Kidney tubule cell (primary cell): ENCODE measurements at regions not wholly inside any gene's neighbourhood (a gene's known extent, or its start where the extent isn't known, plus 50 kb on each side); places are given as distances from the start of the nearest gene placed in this dataset.
A peak's percentile ranks its signal among the peaks of the same experiment; 100 is the strongest.
"Not testable (repeated sequence)": the region's sequence is repeated elsewhere in the genome, so short reads cannot be mapped to it uniquely, and the experiment has no call there.

ENCODE experiments used
- DNase-seq: peaks from one replicate; pipeline ENCODE4 v3.0.0-alpha.2; 2018; ENCODE audit warnings: low spot score

DNA sequence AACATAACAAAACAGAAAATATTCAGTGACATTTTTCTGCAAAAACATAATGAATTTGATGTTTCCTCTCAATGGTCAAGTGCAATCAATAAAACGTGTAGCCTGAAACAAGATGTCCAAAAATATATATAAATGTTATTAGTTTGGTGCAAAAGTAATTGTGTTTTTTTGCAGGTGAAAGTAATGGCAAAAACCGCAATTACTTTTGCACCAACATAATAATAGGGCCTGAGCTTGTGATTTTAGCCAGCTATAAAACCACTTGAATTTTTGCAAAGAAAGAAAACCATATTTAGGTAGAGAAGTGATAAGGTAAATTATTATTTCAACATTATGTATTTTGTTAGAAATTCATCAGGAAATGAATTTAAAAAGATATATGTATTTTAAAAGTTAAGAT is 475.3 kb upstream of the AMOT start:
- no peak for DNase-seq

DNA sequence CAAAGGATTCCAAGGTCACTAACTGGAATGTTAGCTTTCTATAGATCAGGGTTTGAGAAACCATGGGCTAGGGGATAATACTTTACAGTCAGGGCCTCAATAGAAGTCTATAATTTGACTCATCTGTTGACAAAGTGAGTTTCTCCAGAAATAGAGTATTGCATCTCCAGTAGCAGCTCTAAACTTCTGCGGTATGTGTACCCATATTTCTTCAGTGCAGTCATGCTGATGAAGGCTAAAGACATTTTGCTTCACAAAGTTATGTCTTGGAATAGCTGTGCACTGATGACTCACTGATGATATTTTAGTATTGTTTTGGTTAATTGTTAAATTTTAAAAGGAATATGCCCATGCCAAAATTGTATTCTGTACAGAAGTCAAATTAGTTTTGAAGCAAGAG is 464.9 kb upstream of the AMOT start:
- DNase-seq: peak; percentile 2

DNA sequence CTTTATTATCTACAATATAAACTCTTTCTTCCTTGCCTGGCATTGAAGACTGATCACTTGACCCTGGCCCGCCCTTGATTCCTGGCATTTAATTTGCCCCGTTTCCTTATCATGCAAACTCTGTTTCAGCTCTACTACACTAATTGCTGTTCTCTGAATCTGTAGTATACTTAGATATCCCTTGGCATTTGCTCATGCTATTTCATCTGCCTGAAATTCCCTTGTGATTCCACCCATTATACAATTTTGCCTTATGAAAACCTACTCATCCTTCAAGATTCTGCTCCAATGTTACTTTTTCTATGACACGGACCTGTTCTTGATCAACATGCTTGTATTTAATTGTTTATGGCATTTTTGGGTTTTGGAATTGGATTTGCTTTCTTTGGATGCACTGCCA is 459.9 kb upstream of the AMOT start:
- no peak for DNase-seq

DNA sequence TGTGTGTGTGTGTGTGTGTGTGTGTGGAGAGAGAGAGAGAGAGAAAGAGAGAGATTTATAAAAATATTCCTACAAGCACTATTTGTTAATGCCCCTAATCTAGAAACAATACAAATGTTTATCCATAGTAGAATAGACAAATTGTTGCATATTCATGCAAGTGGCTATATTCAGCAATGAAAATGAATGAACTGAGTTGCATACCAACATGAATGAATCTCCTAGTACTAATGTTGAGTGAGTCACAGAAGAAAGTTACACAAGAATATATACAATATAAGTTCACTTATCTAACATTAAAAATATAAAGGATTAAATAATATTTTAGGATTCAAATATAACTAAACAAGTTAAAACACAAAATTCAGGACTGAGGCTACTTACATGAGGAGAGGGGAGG is 456.8 kb upstream of the AMOT start:
- DNase-seq: no peak

DNA sequence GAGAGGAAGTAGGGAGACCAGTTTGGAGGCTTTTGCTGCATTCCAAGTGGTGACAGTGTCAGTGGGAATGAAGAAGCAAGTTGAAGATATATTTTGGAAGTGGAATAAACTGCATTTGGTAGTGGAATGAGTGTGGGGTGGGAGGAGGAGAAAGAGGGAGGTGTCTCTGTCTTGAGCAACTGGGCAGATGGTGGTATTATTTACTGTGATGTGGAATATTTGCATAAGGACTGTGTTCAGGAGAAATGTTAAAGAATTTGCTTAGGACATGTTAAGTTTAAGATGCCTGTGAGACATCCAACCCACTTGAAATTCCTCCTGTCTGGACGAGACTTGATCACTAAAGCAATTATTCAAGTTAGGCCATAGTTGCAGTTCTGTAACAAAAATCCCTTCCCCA is 448.9 kb upstream of the AMOT start:
- DNase-seq: no peak

DNA sequence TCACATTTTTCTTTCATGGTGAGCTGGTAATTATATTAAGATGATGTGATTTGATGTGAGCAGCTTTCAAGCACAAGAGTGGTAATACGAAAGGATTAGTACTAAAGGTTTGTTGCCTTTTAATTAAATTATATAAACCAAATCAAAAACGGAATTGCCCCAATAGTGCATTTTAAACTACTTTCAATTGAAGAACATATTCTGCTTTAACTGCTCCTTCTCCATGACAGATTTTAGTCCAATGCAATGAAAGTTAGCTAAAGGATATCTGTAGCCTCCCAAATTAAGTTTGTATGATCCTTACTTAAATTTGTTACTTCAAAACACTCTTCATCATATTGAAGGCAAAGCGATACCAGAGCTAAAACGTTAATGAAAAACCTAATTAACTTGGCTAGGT is 447.1 kb upstream of the AMOT start:
- no peak for DNase-seq

DNA sequence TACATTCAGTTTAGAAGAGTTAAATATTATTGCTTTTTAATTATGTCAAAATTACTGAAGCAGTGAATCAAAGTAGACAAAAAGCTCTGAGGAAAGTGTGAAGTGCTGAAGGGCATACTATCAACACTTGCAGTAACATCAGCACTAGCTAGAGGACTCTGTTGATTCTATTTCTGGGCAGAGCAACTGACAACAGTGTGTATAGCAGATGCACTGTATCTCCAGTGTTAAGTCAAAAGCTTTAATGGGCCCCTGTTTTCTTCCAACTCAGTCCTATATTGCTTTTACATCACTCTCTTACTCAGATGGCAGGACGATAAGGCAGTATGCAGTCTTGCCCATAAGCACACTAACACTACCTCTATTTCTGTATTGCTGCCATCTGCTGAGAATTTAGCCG is 435.2 kb upstream of the AMOT start:
- DNase-seq: no peak

DNA sequence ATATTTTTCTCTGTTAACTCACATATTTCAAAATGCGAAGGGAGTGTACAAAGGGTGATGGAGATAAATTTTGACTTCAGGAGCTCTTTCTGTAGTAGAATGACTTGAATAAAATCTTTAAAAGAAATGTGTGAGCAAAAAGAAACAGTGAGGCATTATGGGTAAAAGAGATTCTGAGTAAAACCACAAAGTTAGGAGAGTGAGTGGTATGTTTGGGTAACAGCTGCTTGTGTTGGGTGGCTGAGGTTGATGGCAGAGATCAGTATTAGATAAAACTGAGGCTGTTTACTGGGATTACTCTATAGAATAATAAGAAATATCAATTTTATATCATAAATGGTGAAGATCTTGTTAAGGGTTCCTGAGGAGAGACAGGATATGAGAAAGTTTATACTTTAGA is 434.2 kb upstream of the AMOT start:
- no peak for DNase-seq

DNA sequence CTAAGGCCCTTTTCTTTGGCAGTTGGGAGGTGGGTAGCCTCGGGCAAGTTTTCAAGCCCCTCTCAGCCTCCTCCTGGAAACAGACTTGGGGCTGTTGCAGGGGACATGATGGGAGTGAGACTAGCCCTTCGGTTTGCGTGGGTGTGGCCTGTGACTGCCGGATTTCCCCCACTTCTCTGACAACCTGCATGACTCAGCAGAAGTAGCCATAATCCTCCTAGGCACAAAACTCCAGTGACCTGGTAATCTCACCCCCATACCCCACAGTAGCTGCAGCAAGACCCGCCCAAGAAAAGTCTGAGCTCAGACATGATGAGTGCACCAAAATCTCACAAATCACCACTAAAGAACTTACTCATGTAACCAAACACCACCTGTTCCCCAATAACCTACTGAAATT is 433.7 kb upstream of the AMOT start:
- DNase-seq: no peak

DNA sequence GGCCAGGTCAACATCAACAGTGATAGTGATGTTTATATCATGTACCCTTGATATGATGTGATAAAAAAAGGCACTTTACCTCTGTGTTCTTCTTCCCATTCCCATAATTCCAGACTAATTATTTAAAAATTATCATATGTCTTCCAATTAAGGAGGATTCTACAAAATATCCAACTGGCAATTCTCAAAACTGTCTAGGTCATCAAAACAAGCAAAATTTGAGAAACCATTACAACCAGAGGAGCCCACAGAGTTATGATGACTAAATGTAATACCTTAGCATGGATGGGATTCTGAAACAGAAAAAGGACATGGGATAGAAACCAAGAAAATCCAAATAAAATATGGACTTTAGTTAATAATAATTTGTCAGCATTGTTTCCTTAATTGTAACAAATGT is 428.6 kb upstream of the AMOT start:
- no peak for DNase-seq

DNA sequence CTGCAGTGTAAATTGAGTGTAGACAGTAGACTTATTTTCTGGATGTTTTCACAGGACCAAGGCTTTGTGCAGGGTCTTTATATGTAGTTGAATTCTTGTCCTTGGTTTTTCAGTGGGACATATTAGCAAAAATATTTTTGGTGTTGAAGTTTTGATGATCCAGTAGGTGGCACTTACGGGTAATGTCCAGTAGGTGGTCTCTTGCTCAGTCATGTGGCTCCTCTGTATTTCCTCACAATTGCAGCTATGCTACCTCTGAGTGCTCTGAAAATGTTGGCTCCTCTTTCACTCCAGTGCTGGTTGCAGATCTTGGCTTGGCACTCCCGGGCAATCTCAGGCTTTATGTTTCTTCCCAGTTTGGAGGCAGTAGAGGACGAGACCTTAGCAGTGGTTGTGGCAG is 419.8 kb upstream of the AMOT start:
- DNase-seq: no peak

DNA sequence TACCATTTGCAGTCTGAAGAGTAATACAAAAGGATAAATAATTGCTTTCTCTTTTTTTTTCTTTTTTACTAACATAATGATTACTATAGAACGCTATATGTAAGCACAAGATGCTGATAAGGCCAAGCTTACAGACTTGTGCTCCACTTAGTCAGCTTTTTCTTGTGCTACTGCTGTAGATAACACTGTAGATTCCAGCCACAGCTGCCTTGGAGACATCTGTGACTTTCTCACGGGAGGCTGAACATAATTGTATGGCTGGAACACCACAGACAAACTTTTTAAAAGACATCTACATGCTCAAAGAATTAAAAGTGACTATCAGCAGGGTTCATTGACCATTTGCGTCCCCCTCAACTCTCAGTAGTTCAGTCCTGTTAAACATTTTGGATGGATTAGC is 381.7 kb upstream of the AMOT start:
- no peak for DNase-seq

DNA sequence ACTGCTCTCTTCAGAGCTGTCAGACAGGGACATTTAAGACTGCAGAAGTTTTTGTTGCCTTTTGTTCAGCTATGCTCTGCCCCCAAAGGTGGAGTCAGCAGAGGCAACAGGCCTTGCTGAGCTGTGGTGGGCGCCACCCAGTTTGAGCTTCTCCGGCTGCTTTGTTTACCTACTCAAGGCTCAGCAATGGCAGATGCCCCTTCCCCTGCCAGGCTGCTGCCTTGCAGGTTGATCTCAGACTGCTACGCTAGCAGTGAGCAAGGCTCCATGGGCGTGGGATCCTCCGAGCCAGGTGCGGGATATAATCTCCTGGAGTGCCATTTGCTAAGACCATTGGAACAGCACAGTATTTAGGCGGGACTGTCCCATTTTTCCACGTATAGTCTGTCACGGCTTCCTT is 371.4 kb upstream of the AMOT start:
- no peak for DNase-seq

DNA sequence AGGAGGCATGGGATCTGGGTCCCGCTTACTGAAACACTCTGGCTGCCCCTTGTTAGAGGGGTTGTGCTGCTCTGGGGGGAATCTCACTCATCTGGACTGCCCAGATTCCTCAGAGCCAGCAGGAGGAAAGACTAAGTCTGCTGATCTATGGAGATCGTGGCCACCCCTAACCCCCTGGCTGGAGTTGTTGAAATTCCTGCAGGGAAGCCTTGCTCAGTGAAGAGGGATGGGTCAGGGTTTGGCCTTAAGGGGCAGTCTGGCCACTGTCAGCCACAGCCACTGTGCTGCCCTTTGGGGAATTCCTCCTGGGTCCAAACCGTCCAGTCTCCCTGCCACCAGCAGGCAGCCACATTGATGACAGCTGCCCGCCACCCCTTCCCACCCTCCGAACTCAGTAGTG is 362.0 kb upstream of the AMOT start:
- no peak for DNase-seq

DNA sequence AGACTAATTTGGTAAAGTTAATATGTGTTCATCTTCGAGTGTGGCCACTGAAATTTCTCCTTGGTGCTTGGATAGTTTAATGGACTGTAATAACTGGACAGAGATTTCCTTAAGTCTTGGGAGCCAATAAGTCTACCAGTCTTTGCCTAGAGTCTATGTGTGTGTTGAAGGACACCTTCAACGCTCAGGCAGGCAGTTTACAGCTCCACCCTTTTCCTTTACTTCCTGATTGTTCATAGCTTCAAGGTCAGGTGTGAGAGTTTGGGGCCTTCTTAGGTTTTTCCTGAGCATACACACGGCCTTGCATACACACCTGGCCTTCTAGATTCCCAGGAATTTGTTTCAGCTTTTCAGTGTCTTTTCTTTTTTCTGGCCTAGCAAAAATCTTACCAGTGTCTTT is 355.3 kb upstream of the AMOT start:
- DNase-seq: no peak

DNA sequence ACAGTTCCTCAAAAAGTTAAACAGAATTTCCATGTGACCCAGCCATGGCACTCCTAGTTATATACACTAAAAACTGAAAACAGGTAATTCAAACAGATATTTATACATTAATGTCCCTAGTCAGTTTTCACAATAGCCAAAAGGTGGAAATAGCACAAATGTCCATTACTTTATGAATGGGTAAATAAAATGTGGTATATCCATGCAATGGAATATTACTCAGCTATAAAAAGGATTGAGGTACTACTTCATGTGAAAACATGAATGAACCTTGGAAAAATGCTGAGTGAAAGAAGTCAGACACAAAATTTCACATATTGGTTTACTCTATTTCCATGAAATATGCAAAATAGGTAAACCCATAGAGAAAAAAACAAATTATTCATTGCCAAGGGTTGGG is 351.8 kb upstream of the AMOT start:
- no peak for DNase-seq

DNA sequence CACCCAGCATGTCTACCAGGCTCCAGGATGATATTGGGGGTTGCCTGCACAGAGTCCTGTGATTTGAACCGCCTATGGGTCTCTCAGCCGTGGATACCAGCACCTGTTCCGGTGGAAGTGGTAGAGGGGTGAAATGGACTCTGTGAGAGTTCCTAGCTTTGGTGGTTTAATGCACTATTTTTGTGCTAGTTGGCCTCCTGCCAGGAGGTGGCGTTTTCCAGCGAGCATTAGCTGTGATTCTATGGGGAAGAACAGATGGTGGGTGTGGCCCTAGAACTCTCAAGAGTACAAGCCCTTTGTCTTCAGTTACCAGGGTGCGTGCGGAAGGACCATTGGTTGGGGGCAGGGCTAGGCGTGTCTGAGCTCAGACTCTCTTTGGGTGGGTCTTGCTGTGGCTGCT is 316.9 kb upstream of the AMOT start:
- no peak for DNase-seq

DNA sequence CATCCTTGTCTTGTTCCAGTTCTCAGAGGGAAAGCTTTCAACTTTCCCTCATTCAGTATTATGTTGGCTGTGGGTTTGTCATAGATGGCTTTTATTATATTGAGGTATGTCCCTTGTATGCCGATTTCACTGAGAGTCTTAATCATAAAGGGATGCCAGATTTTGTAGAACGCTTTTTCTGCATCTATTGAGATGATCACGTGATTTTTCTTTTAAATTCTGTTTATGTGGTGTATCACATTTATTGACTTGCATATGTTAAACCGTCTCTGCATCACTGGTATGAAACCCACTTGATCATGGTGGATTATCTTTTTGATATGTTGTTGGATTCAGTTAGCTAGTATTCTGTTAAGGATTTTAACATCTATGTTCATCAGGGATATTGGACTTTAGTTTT is 313.7 kb upstream of the AMOT start:
- not testable (repeated sequence) for DNase-seq

DNA sequence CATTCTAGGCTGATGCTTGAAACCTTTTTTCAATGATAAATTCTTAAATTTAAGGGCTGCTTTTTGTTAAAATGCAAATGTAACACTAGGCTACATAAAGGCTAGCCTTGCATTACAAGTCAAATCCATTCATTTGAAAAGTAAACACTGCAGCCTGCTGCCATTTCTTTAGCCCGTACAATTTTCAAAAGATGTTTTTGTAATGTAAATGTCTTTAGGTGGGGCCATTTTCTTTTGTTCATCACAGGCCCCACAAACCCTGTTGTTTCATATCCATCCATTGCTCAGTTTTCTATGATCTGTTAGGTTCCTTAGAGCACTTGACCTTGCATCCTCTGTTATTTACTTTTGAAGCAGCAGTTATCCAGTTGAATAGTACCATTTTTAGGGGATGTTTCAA is 296.2 kb upstream of the AMOT start:
- no peak for DNase-seq

DNA sequence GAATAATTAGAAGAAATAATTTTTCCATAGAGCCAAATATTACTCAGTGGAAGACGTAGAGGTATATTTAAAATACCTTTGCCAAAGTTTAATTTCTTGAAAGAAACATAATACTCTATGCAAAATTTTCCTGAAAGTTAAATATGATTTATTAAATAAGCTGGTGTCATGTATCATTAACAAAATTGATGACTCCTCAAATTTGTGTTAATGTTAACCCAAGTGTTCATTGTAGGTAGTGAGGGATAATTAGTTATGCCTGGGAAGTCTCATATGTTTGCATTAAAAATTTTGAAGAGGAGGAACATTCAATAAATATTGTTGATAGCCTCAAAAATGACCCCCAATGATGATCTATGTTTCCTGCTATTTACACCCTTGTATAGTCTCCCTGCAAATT is 292.7 kb upstream of the AMOT start:
- DNase-seq: no peak

DNA sequence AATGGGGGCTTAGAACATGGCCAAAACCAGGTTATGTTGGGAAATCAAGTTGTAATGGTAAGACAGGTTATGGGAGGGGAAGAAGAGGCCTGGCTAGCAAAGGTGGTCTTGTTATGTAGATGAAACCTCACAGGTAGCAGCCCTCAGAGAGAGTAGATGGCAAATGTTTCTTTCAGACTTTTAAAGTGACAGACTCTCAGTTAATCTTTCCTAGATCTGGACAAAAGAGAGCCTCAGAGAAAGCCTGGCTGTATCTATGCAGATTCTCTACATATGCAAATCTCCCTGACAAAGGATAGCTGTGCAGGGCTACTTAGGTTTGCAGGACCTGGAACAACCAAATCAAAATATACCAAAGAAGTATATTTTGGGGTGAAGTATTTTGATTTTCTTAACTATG is 284.1 kb upstream of the AMOT start:
- no peak for DNase-seq

DNA sequence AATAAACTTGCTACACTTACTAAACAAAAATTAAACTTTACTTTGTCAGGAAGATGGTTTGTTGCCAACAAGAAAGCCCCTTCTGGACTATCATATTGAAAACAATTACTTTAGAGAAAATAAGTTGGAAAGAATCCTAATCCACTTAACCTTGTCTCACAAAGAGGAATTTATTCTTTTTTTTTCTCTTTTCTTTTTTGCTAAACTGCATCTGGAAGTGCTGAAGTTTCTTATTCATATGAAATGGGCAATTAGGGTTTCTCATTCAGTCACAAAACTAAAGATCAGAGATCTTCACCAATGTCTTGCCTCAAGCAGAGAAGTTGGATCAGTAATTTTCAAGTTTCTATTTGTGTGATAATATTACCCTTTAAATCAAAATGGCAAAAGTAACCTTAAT is 234.9 kb upstream of the AMOT start:
- no peak for DNase-seq

DNA sequence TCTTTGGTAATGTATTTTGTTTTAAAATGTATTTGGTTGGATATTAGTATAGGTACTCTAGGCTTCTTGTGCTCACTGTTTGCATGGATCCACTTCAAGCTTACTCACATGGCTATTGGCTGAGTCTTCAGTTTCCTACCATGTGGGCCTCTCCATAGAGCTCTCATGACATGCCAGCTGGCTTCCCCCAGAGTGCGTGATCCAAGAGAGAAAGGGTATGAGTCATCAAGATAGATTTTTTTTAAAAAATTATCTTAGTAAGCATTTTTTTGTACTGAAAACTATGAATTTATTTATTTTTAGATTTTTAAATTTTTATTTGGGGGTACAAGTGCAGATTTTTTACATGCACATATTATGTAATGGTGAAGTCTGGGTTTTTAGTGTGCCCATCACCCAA is 219.1 kb upstream of the AMOT start:
- no peak for DNase-seq

DNA sequence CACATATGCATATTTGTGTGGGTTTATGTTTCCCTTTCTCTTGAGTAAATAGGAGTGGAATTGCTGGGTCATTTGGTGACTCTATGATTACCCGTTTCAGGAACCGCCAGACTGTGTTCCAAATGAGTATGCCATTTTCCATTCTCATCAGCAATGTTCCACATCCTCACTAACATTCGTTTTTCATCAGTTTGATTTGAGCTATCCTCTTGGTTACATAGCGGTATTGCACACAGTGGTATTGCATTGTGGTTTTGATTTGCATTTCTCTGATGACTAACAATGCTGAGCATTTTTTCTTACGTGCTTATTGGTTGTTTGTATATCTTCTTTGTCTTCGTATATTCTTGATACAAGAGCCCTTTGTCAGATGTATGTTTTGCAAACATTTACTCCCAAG is 218.0 kb upstream of the AMOT start:
- DNase-seq: no peak

DNA sequence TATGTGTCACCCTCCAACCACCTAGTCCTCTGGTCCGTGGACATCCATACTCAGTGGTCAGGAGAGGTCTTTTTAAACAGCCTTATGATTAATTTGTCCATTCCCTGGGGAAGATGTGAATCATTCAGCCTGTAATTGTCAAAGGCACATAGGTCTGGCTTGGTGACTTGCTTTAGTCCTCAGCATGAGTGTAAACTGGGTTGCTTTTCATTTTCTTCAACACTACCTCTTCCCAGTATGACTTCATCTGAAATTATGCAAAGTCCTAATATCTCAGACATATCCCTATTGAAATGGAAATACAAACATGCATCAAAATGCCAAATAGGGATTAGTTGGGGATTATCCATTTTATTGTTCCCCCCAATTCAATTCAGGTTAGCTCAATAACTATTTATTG is 208.3 kb upstream of the AMOT start:
- DNase-seq: no peak

DNA sequence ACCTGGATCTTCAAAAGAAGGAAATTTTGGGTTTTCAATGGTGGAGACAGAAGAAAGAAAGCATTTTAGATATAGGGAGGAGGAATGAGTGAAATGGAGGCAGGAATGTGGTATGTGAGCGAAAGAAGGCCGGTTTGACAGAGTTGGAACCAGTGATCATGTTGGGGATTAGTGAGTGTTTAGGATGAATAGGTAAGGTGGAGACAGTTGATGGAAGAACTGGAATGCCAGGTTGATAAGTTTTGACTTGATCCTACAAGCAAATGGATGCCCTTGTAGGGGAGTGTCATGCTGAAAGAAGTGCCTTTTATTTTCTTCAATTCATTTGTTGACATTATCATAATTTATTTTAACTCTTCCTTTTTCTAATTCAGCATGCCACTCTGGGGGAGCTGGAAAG is 207.8 kb upstream of the AMOT start:
- no peak for DNase-seq
